PC-9 (cell line): ENCODE measurements at regions not wholly inside any gene's neighbourhood (a gene's known extent, or its start where the extent isn't known, plus 50 kb on each side); places are given as distances from the start of the nearest gene placed in this dataset.

Experiments used
- CTCF ChIP-seq: fragments of 200-600 bp; sonication (generic); conservative IDR thresholded peaks from 2 replicates; pipeline ENCODE4 v1.6.1; 2017; ENCODE audit warnings: mixed run types, antibody characterized with exemption, mild to moderate bottlenecking, moderate library complexity
- EZH2 ChIP-seq: fragments of 200-600 bp; sonication (generic); IDR thresholded peaks from 2 replicates; pipeline ENCODE4 v1.8.0; 2017; ENCODE audit warnings: antibody characterized with exemption, low read depth

GRCh38 chr10:100684688-100685235 is 60.6 kb upstream of the PAX2 start:
- TF ChIP-seq CTCF: no peak
- no peak for TF ChIP-seq EZH2
